ENCODE measurements at regions not wholly inside any gene's neighbourhood (a gene's known extent, or its start where the extent isn't known, plus 50 kb on each side); places are given as distances from the start of the nearest gene placed in this dataset.
"Not testable (repeated sequence)": the region's sequence is repeated elsewhere in the genome, so short reads cannot be mapped to it uniquely, and the experiment has no call there.

GRCh38 chr13:18628428-18628827, 553.2 kb downstream of the TUBA3C start:
- TF ChIP-seq CTCF (conservative IDR thresholded peaks at IDR 0.05): no peak
- no peaks in the 10 kb centered on the region for H3K4me1 ChIP-seq (ENCODE audit: insufficient read depth, low read length)
- no peaks in the 10 kb centered on the region for H3K79me2 ChIP-seq (ENCODE audit: insufficient read depth, low read length)
- Mint-ChIP-seq H3K4me1 (no peaks in the 10 kb centered on the region), H3K9me3 (peaks cover 44 to 46% of the 10 kb centered on the region in 2 experiments), H3K4me3 (no peak overlapping the region), H3K27ac (no peak overlapping the region), H3K36me3 (ENCODE audit: insufficient read depth in 1 of 3, low read depth in 3 of 3) (peaks cover 0 to 11% (median 5%) of the 10 kb centered on the region in 3 experiments; a peak in 5 of 7 replicates), H3K27me3 (ENCODE audit: low read depth) (no peaks in the 10 kb centered on the region; the same call in 1 of the 2 replicates)
- no peak overlapping the region for H3K4ac ChIP-seq (ENCODE audit: low read depth, low read length)
- no peaks in the 10 kb centered on the region for H3K27me3 ChIP-seq (ENCODE audit: insufficient read depth, low read length)
- no peaks in the 10 kb centered on the region for H3K23me2 ChIP-seq (ENCODE audit: insufficient read length, low read depth, low read length, poor library complexity, severe bottlenecking)
- no peak overlapping the region for H4K8ac ChIP-seq (replicated peaks; ENCODE audit: insufficient read length, low read depth, low read length)
- H3K14ac ChIP-seq (ENCODE audit: insufficient read depth, low read length): no peak overlapping the region
- H2BK120ac ChIP-seq (ENCODE audit: low read depth, low read length, poor library complexity, severe bottlenecking): no peak overlapping the region
- H3K27ac ChIP-seq (ENCODE audit: insufficient read length, low read depth, low read length): no peak overlapping the region
- H2BK15ac ChIP-seq (ENCODE audit: low read depth, low read length): no peak overlapping the region
- no CpG with 5 or more reads among the region's 39 CpGs for WGBS (ENCODE audit: extremely low coverage, insufficient read length, low lambda C conversion rate)
- H2BK12ac ChIP-seq (ENCODE audit: insufficient read length, low read depth, low read length): no peak overlapping the region
- H2AFZ ChIP-seq (ENCODE audit: low read length): no peak overlapping the region
- H3T11ph ChIP-seq (ENCODE audit: low read length): no peak overlapping the region
- H2BK5ac ChIP-seq (ENCODE audit: insufficient read length, low read length): no peak overlapping the region
- H4K91ac ChIP-seq (ENCODE audit: insufficient read length, low read depth, low read length): no peak overlapping the region
- no peak overlapping the region for H3K56ac ChIP-seq (ENCODE audit: insufficient read length, low read depth, low read length)
- H4K20me1 ChIP-seq (ENCODE audit: control insufficient read depth, insufficient read depth, insufficient read length): no peaks in the 10 kb centered on the region
- H3K9ac ChIP-seq (ENCODE audit: extremely low read depth, insufficient read length, low read length): no peak overlapping the region
- H3K9me3 ChIP-seq (ENCODE audit: control insufficient read depth, low read depth, low read length): peaks cover 30% of the 10 kb centered on the region
- H2BK20ac ChIP-seq (ENCODE audit: low read depth, low read length, poor library complexity, severe bottlenecking): no peak overlapping the region
- no peak overlapping the region for H3K18ac ChIP-seq (ENCODE audit: insufficient read length, low read depth, low read length)
- H3K79me1 ChIP-seq (ENCODE audit: insufficient read depth, low read depth, low read length, poor library complexity, severe bottlenecking): no peaks in the 10 kb centered on the region
- no peak for DNase-seq
- H4K5ac ChIP-seq (ENCODE audit: insufficient read length, low read depth, low read length): no peak overlapping the region
- no peak overlapping the region for H3K23ac ChIP-seq (ENCODE audit: insufficient read length, low read depth, low read length)
- no peak overlapping the region for H3K4me2 ChIP-seq (ENCODE audit: insufficient read depth, insufficient read length, low read length)
- H2AK5ac ChIP-seq (ENCODE audit: insufficient read length, low read length): no peak overlapping the region

- not testable (repeated sequence) for H2BK15ac ChIP-seq (ENCODE audit: low read depth, low read length); H3K36me3 Mint-ChIP-seq (ENCODE audit: insufficient read depth in 1 of 3, low read depth in 3 of 3); H3K4me1 Mint-ChIP-seq; H3K79me1 ChIP-seq (ENCODE audit: insufficient read depth, low read depth, low read length, poor library complexity, severe bottlenecking); H3T11ph ChIP-seq (ENCODE audit: low read length); H3K27me3 ChIP-seq (ENCODE audit: insufficient read depth, low read length); H3K9ac ChIP-seq (ENCODE audit: extremely low read depth, insufficient read length, low read length); H2AK5ac ChIP-seq (ENCODE audit: insufficient read length, low read length); H2BK120ac ChIP-seq (ENCODE audit: low read depth, low read length, poor library complexity, severe bottlenecking); H4K91ac ChIP-seq (ENCODE audit: insufficient read length, low read depth, low read length); H3K4me3 Mint-ChIP-seq; H3K4me2 ChIP-seq (ENCODE audit: insufficient read depth, insufficient read length, low read length); H4K8ac ChIP-seq (replicated peaks; ENCODE audit: insufficient read length, low read depth, low read length); H2BK12ac ChIP-seq (ENCODE audit: insufficient read length, low read depth, low read length); H3K56ac ChIP-seq (ENCODE audit: insufficient read length, low read depth, low read length); H2BK5ac ChIP-seq (ENCODE audit: insufficient read length, low read length); H2AFZ ChIP-seq (ENCODE audit: low read length); H3K27ac Mint-ChIP-seq; H3K23me2 ChIP-seq (ENCODE audit: insufficient read length, low read depth, low read length, poor library complexity, severe bottlenecking); H2BK20ac ChIP-seq (ENCODE audit: low read depth, low read length, poor library complexity, severe bottlenecking); H3K79me2 ChIP-seq (ENCODE audit: insufficient read depth, low read length); H3K27ac ChIP-seq (ENCODE audit: insufficient read length, low read depth, low read length); H3K23ac ChIP-seq (ENCODE audit: insufficient read length, low read depth, low read length); H3K4me1 ChIP-seq (ENCODE audit: insufficient read depth, low read length); H4K20me1 ChIP-seq (ENCODE audit: control insufficient read depth, insufficient read depth, insufficient read length); H3K14ac ChIP-seq (ENCODE audit: insufficient read depth, low read length); H3K18ac ChIP-seq (ENCODE audit: insufficient read length, low read depth, low read length); H3K27me3 Mint-ChIP-seq (ENCODE audit: low read depth); H3K4ac ChIP-seq (ENCODE audit: low read depth, low read length); H4K5ac ChIP-seq (ENCODE audit: insufficient read length, low read depth, low read length); DNase-seq
- H3K9me3 Mint-ChIP-seq: peaks cover 32 to 35% of the 10 kb centered on the region in 2 experiments
- peaks cover 24% of the 10 kb centered on the region for H3K9me3 ChIP-seq (ENCODE audit: control insufficient read depth, low read depth, low read length)
- WGBS (ENCODE audit: extremely low coverage, insufficient read length, low lambda C conversion rate): no CpG with 5 or more reads among the region's 4 CpGs
Observed at GRCh38 chr13:18624061-18624460, 557.6 kb downstream of the TUBA3C start.
